ENCODE measurements at regions not wholly inside any gene's neighbourhood (a gene's known extent, or its start where the extent isn't known, plus 50 kb on each side); places are given as distances from the start of the nearest gene placed in this dataset.

GRCh38 chr3:116950301-116951055 lies 240.9 kb downstream of the TUSC7 start:
- no peaks in the 10 kb centered on the region for H3K27me3 ChIP-seq (ENCODE audit: control insufficient read depth in 1 of 2, insufficient read depth in 2 of 2, low read length in 2 of 2)
- no peaks in the 10 kb centered on the region for H3K4me1 ChIP-seq (ENCODE audit: control insufficient read depth in 1 of 2, insufficient read depth in 2 of 2, low read length in 2 of 2)
- no peak overlapping the region for H3K27ac ChIP-seq (ENCODE audit: low read depth, low read length)
- H3K36me3 ChIP-seq (ENCODE audit: control insufficient read depth in 1 of 2, insufficient read depth in 2 of 2, low read length in 2 of 2), result no peaks in the 10 kb centered on the region
- H3K9me3 ChIP-seq (ENCODE audit: control insufficient read depth in 1 of 2, low read length in 2 of 2), result no peaks in the 10 kb centered on the region
- no peak overlapping the region for H3K9ac ChIP-seq (ENCODE audit: low read depth in 1 of 2, low read length in 2 of 2)
- no peak overlapping the region for H3K4me3 ChIP-seq (ENCODE audit: low read depth in 1 of 2, low read length in 2 of 2)

DNA sequence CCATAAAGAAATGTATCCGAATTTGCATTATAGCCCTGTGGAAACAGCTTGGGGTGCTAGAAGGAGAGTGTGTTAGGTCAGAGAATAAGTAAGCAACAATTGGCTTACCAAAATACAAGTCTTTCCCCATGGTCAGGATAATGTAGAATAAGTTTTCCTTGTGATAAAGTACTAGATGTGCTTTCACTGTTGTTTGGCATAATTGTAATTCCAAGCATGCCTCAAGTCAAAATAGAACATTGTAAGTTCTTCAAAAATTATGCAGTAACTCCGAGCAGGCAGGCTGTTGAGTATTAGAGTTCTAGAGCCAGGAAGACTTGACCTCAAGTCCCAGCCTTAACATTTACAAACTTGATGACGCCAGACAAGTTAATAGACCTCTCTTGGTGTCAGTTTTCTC lies 242.0 kb downstream of the TUSC7 start:
- no peak overlapping the region for H3K27ac ChIP-seq (ENCODE audit: low read depth, low read length)
- H3K36me3 ChIP-seq (ENCODE audit: control insufficient read depth in 1 of 2, insufficient read depth in 2 of 2, low read length in 2 of 2), result no peaks in the 10 kb centered on the region
- no peak overlapping the region for H3K9ac ChIP-seq (ENCODE audit: low read depth in 1 of 2, low read length in 2 of 2)
- H3K9me3 ChIP-seq (ENCODE audit: control insufficient read depth in 1 of 2, low read length in 2 of 2), result no peaks in the 10 kb centered on the region
- H3K27me3 ChIP-seq (ENCODE audit: control insufficient read depth in 1 of 2, insufficient read depth in 2 of 2, low read length in 2 of 2), result no peaks in the 10 kb centered on the region
- no peaks in the 10 kb centered on the region for H3K4me1 ChIP-seq (ENCODE audit: control insufficient read depth in 1 of 2, insufficient read depth in 2 of 2, low read length in 2 of 2)
- H3K4me3 ChIP-seq (ENCODE audit: low read depth in 1 of 2, low read length in 2 of 2), result no peak overlapping the region

GRCh38 chr3:116958291-116958690 lies 248.7 kb downstream of the TUSC7 start:
- Histone ChIP-seq H3K4me3 (ENCODE audit: low read depth in 1 of 2, low read length in 2 of 2) (no peak overlapping the region), H3K9ac (ENCODE audit: low read depth in 1 of 2, low read length in 2 of 2) (no peak overlapping the region), H3K27me3 (ENCODE audit: control insufficient read depth in 1 of 2, insufficient read depth in 2 of 2, low read length in 2 of 2) (no peaks in the 10 kb centered on the region), H3K27ac (ENCODE audit: low read depth, low read length) (no peak overlapping the region), H3K9me3 (ENCODE audit: control insufficient read depth in 1 of 2, low read length in 2 of 2) (no peaks in the 10 kb centered on the region), H3K4me1 (ENCODE audit: control insufficient read depth in 1 of 2, insufficient read depth in 2 of 2, low read length in 2 of 2) (no peaks in the 10 kb centered on the region), H3K36me3 (ENCODE audit: control insufficient read depth in 1 of 2, insufficient read depth in 2 of 2, low read length in 2 of 2) (no peaks in the 10 kb centered on the region)

DNA sequence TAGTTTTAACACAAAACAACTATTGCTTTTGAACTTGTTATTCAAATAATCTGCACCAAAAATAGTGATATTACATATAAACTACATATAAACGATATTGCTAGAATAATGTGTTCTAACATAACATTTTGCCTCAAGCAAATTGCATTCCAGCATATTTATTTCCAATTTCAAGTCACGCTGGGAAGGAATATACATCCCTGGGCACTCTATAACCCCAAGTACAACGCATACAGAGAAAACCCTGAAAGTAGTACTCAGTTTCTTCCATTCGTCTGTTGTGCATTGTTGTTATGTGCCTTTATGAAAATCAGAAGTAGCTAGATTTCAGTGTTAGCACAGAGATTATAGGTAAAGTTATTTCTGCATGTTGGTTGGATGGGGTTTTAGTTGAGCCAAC lies 251.5 kb downstream of the TUSC7 start:
- H3K4me3 ChIP-seq (ENCODE audit: low read depth in 1 of 2, low read length in 2 of 2), result no peak overlapping the region
- no peaks in the 10 kb centered on the region for H3K27me3 ChIP-seq (ENCODE audit: control insufficient read depth in 1 of 2, insufficient read depth in 2 of 2, low read length in 2 of 2)
- no peak overlapping the region for H3K9ac ChIP-seq (ENCODE audit: low read depth in 1 of 2, low read length in 2 of 2)
- no peaks in the 10 kb centered on the region for H3K4me1 ChIP-seq (ENCODE audit: control insufficient read depth in 1 of 2, insufficient read depth in 2 of 2, low read length in 2 of 2)
- H3K27ac ChIP-seq (ENCODE audit: low read depth, low read length), result no peak overlapping the region
- no peaks in the 10 kb centered on the region for H3K36me3 ChIP-seq (ENCODE audit: control insufficient read depth in 1 of 2, insufficient read depth in 2 of 2, low read length in 2 of 2)
- no peaks in the 10 kb centered on the region for H3K9me3 ChIP-seq (ENCODE audit: control insufficient read depth in 1 of 2, low read length in 2 of 2)

DNA sequence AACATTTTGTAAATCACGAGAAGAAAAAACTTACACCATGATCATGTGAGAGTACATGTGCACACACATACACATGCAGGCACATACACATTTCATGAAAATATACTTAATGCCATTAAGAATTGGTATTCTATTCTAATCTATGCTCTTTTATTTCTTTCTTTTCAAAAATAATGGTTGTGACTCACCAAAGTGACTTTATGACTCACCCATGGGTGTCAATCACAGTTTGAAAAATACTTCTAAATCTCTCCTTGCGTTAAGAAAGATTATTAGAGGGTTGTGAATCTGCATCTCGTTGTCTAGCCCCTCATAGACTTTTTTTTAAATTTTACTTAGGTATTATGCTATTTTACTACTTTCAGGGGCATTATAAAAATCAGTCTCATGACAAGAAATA lies 254.2 kb downstream of the TUSC7 start:
- Histone ChIP-seq H3K27ac (ENCODE audit: low read depth, low read length) (no peak overlapping the region), H3K9ac (ENCODE audit: low read depth in 1 of 2, low read length in 2 of 2) (no peak overlapping the region), H3K27me3 (ENCODE audit: control insufficient read depth in 1 of 2, insufficient read depth in 2 of 2, low read length in 2 of 2) (no peaks in the 10 kb centered on the region), H3K9me3 (ENCODE audit: control insufficient read depth in 1 of 2, low read length in 2 of 2) (no peaks in the 10 kb centered on the region), H3K4me1 (ENCODE audit: control insufficient read depth in 1 of 2, insufficient read depth in 2 of 2, low read length in 2 of 2) (no peaks in the 10 kb centered on the region), H3K4me3 (ENCODE audit: low read depth in 1 of 2, low read length in 2 of 2) (no peak overlapping the region), H3K36me3 (ENCODE audit: control insufficient read depth in 1 of 2, insufficient read depth in 2 of 2, low read length in 2 of 2) (no peaks in the 10 kb centered on the region)

DNA sequence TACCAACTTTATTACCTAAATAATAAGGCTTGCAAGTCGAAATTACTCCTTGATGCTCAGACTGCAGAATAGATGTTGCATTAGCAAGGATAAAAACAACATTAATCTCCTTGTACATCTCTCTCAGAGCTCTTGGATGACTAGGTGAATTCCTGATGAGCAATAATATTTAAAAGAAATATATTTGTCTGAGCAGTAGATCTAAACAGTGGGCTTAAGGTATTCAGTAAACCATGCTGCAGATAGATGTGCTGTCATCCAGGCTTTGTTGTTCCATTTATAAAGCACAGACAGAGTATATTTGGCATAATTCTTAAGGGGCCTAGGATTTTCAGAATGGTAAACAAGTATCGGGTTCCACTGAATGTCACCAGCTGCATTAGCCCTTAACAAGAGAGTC lies 257.1 kb downstream of the TUSC7 start:
- Histone ChIP-seq H3K4me3 (ENCODE audit: low read depth in 1 of 2, low read length in 2 of 2) (no peak overlapping the region), H3K27ac (ENCODE audit: low read depth, low read length) (no peak overlapping the region), H3K36me3 (ENCODE audit: control insufficient read depth in 1 of 2, insufficient read depth in 2 of 2, low read length in 2 of 2) (no peaks in the 10 kb centered on the region), H3K4me1 (ENCODE audit: control insufficient read depth in 1 of 2, insufficient read depth in 2 of 2, low read length in 2 of 2) (no peaks in the 10 kb centered on the region), H3K9me3 (ENCODE audit: control insufficient read depth in 1 of 2, low read length in 2 of 2) (no peaks in the 10 kb centered on the region), H3K27me3 (ENCODE audit: control insufficient read depth in 1 of 2, insufficient read depth in 2 of 2, low read length in 2 of 2) (no peaks in the 10 kb centered on the region), H3K9ac (ENCODE audit: low read depth in 1 of 2, low read length in 2 of 2) (no peak overlapping the region)

DNA sequence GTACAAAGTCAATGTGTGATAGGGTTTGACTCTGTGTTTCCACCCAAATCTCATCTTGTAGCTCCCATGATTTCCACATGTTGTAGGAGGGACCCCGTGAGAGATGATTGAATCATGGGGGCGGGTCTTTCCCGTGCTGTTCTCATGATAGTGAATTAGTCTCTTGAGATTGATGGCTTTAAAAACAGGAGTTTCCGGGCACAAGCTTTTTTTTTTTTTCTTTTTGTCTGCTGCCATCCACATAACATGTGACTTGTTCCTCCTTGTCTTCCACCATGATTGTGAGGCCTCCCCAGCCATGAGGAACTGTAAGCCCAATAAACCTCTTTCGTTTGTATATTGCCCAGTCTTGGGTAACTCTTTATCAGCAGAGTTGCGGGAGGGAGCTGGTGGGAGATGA lies 259.6 kb downstream of the TUSC7 start:
- Histone ChIP-seq H3K4me1 (ENCODE audit: control insufficient read depth in 1 of 2, insufficient read depth in 2 of 2, low read length in 2 of 2) (no peaks in the 10 kb centered on the region), H3K27me3 (ENCODE audit: control insufficient read depth in 1 of 2, insufficient read depth in 2 of 2, low read length in 2 of 2) (no peaks in the 10 kb centered on the region), H3K27ac (ENCODE audit: low read depth, low read length) (no peak overlapping the region)

DNA sequence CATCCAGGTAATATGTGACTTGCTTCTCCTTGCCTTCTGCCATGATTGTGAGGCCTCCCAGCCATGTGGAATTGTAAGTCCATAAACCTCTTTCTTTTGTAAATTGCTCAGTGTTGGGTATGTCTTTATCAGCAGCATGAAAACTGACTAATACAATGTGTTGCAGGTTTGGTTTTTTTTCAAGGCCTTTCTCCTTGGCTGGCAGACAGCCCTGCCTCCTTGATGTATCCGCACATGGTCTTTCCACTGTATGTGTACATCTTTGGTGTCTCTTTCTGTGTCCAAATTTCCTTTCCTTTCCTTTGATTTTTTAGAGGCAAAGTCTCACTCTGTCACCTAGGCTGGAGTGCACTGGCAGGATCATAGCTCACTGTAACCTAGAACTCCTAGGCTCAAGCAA lies 260.1 kb downstream of the TUSC7 start:
- no peak overlapping the region for H3K4me3 ChIP-seq (ENCODE audit: low read depth in 1 of 2, low read length in 2 of 2)
- no peaks in the 10 kb centered on the region for H3K9me3 ChIP-seq (ENCODE audit: control insufficient read depth in 1 of 2, low read length in 2 of 2)
- H3K27ac ChIP-seq (ENCODE audit: low read depth, low read length), result no peak overlapping the region
- H3K36me3 ChIP-seq (ENCODE audit: control insufficient read depth in 1 of 2, insufficient read depth in 2 of 2, low read length in 2 of 2), result no peaks in the 10 kb centered on the region
- H3K27me3 ChIP-seq (ENCODE audit: control insufficient read depth in 1 of 2, insufficient read depth in 2 of 2, low read length in 2 of 2), result no peaks in the 10 kb centered on the region
- H3K9ac ChIP-seq (ENCODE audit: low read depth in 1 of 2, low read length in 2 of 2), result no peak overlapping the region
- no peaks in the 10 kb centered on the region for H3K4me1 ChIP-seq (ENCODE audit: control insufficient read depth in 1 of 2, insufficient read depth in 2 of 2, low read length in 2 of 2)

More for the DNA sequence above, 259.6 kb downstream of the TUSC7 start:
- no peaks in the 10 kb centered on the region for H3K36me3 ChIP-seq (ENCODE audit: control insufficient read depth in 1 of 2, insufficient read depth in 2 of 2, low read length in 2 of 2)
- no peaks in the 10 kb centered on the region for H3K9me3 ChIP-seq (ENCODE audit: control insufficient read depth in 1 of 2, low read length in 2 of 2)
- no peak overlapping the region for H3K4me3 ChIP-seq (ENCODE audit: low read depth in 1 of 2, low read length in 2 of 2)
- no peak overlapping the region for H3K9ac ChIP-seq (ENCODE audit: low read depth in 1 of 2, low read length in 2 of 2)

GRCh38 chr3:116971531-116971930 lies 262.0 kb downstream of the TUSC7 start:
- Histone ChIP-seq H3K4me3 (ENCODE audit: low read depth in 1 of 2, low read length in 2 of 2) (no peak overlapping the region), H3K27me3 (ENCODE audit: control insufficient read depth in 1 of 2, insufficient read depth in 2 of 2, low read length in 2 of 2) (no peaks in the 10 kb centered on the region), H3K27ac (ENCODE audit: low read depth, low read length) (no peak overlapping the region), H3K9me3 (ENCODE audit: control insufficient read depth in 1 of 2, low read length in 2 of 2) (no peaks in the 10 kb centered on the region), H3K36me3 (ENCODE audit: control insufficient read depth in 1 of 2, insufficient read depth in 2 of 2, low read length in 2 of 2) (no peaks in the 10 kb centered on the region), H3K9ac (ENCODE audit: low read depth in 1 of 2, low read length in 2 of 2) (no peak overlapping the region), H3K4me1 (ENCODE audit: control insufficient read depth in 1 of 2, insufficient read depth in 2 of 2, low read length in 2 of 2) (no peaks in the 10 kb centered on the region)

- no peaks in the 10 kb centered on the region for H3K4me1 ChIP-seq (ENCODE audit: control insufficient read depth in 1 of 2, insufficient read depth in 2 of 2, low read length in 2 of 2)
- H3K4me3 ChIP-seq (ENCODE audit: low read depth in 1 of 2, low read length in 2 of 2), result no peak overlapping the region
- no peak overlapping the region for H3K27ac ChIP-seq (ENCODE audit: low read depth, low read length)
- H3K36me3 ChIP-seq (ENCODE audit: control insufficient read depth in 1 of 2, insufficient read depth in 2 of 2, low read length in 2 of 2), result no peaks in the 10 kb centered on the region
- no peaks in the 10 kb centered on the region for H3K27me3 ChIP-seq (ENCODE audit: control insufficient read depth in 1 of 2, insufficient read depth in 2 of 2, low read length in 2 of 2)
- H3K9me3 ChIP-seq (ENCODE audit: control insufficient read depth in 1 of 2, low read length in 2 of 2), result no peaks in the 10 kb centered on the region
- H3K9ac ChIP-seq (ENCODE audit: low read depth in 1 of 2, low read length in 2 of 2), result no peak overlapping the region
These were observed 265.1 kb downstream of the TUSC7 start for GRCh38 chr3:116974702-116975101.

GRCh38 chr3:116977441-116977840 lies 267.9 kb downstream of the TUSC7 start:
- no peaks in the 10 kb centered on the region for H3K27me3 ChIP-seq (ENCODE audit: control insufficient read depth in 1 of 2, insufficient read depth in 2 of 2, low read length in 2 of 2)
- H3K4me3 ChIP-seq (ENCODE audit: low read depth in 1 of 2, low read length in 2 of 2), result no peak overlapping the region
- H3K36me3 ChIP-seq (ENCODE audit: control insufficient read depth in 1 of 2, insufficient read depth in 2 of 2, low read length in 2 of 2), result no peaks in the 10 kb centered on the region
- no peaks in the 10 kb centered on the region for H3K9me3 ChIP-seq (ENCODE audit: control insufficient read depth in 1 of 2, low read length in 2 of 2)
- H3K4me1 ChIP-seq (ENCODE audit: control insufficient read depth in 1 of 2, insufficient read depth in 2 of 2, low read length in 2 of 2), result no peaks in the 10 kb centered on the region
- no peak overlapping the region for H3K9ac ChIP-seq (ENCODE audit: low read depth in 1 of 2, low read length in 2 of 2)
- H3K27ac ChIP-seq (ENCODE audit: low read depth, low read length), result no peak overlapping the region
